ENCODE measurements at regions not wholly inside any gene's neighbourhood (a gene's known extent, or its start where the extent isn't known, plus 50 kb on each side); places are given as distances from the start of the nearest gene placed in this dataset.
"Not testable (repeated sequence)": the region's sequence is repeated elsewhere in the genome, so short reads cannot be mapped to it uniquely, and the experiment has no call there.

- not testable (repeated sequence) for H3K27ac Mint-ChIP-seq, H3K9me3 Mint-ChIP-seq, H3K4me3 Mint-ChIP-seq
Measured at GRCh38 chr15:20401058-20401457, 140.5 kb downstream of the GOLGA6L6 start.

DNA sequence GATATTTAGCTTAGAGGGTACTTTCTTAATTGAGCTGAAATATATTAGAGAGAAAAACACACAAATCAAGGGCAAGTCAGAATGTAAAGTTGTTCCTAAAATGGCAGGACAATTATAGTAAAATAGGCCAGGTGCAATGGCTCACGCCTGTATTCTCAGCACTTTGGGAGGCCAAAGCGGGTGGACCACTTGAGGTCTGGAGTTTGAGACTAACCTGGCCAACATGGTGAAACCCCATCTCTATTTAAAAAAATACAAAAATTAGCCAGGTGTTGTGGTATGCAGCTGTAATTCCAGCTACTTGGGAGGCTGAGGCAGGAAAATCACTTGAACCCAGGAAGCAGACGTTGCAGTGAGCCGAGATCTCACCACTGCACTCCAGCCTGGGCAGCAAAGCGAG lies 142.9 kb downstream of the GOLGA6L6 start:
- not testable (repeated sequence) for H3K4me1 Mint-ChIP-seq; H3K4me3 Mint-ChIP-seq; H3K36me3 Mint-ChIP-seq; H3K27ac Mint-ChIP-seq; H3K9me3 Mint-ChIP-seq; DNase-seq; H3K27me3 Mint-ChIP-seq (ENCODE audit: low read depth in 3 of 3)

More at GRCh38 chr15:20401058-20401457, 140.5 kb downstream of the GOLGA6L6 start:
- H3K36me3 Mint-ChIP-seq; DNase-seq; H3K27me3 Mint-ChIP-seq (ENCODE audit: low read depth in 3 of 3); H3K4me1 Mint-ChIP-seq: not testable (repeated sequence)

- DNase-seq; H3K9me3 Mint-ChIP-seq; H3K4me1 Mint-ChIP-seq; H3K27ac Mint-ChIP-seq; H3K27me3 Mint-ChIP-seq (ENCODE audit: low read depth in 3 of 3); H3K36me3 Mint-ChIP-seq; H3K4me3 Mint-ChIP-seq: not testable (repeated sequence)
Measured at GRCh38 chr15:20388161-20388560, 153.4 kb downstream of the GOLGA6L6 start.

DNA sequence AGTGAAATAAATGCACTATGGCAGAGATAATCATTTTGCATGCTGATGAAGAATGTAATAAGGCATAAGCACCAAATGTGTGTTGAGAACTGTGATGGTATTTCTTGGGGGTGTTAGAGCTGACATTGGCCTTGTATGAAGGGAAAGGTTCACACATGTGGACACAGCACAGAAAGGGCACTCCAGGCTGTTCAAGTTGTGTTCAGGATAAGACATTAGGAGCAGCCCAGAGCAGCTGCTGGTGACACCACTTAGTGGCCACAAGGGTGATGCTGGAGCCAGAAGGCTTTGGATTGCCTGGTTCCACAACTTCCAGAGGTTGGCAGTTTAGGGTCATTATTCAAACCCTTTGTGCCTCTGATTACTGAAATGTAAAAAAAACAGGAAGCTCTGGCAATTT lies 155.4 kb downstream of the GOLGA6L6 start:
- no peak overlapping the region for H3K27ac Mint-ChIP-seq
- no peak overlapping the region for H3K4me3 Mint-ChIP-seq
- H3K4me1 Mint-ChIP-seq = no peaks in the 10 kb centered on the region
- H3K36me3 Mint-ChIP-seq = no peaks in the 10 kb centered on the region
- no peak for DNase-seq
- no peaks in the 10 kb centered on the region for H3K27me3 Mint-ChIP-seq (ENCODE audit: low read depth in 3 of 3)
- H3K9me3 Mint-ChIP-seq = peaks cover 0 to 3% (median 0%) of the 10 kb centered on the region in 6 donors

DNA sequence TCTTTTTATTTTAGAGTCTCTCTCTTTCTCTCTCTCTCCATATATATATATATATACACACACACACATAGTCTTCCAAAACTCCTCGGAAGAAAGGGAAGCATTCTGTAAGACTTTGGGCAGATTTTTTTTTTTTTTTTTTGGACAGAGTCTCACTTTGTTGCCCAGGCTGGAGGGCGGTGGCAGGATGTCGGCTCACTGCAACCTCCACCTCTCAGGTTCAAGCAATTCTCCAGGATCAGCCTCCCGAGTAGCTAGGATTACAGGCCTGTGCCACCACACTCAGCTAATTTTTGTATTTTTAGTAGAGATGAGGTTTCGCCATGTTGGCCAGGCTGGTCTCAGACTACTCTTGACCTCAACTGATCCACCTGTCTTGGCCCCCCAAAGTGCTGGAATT lies 161.4 kb downstream of the GOLGA6L6 start:
- H3K4me3 Mint-ChIP-seq; H3K27ac Mint-ChIP-seq; DNase-seq; H3K27me3 Mint-ChIP-seq (ENCODE audit: low read depth in 3 of 3); H3K9me3 Mint-ChIP-seq; H3K4me1 Mint-ChIP-seq; H3K36me3 Mint-ChIP-seq: not testable (repeated sequence)

DNA sequence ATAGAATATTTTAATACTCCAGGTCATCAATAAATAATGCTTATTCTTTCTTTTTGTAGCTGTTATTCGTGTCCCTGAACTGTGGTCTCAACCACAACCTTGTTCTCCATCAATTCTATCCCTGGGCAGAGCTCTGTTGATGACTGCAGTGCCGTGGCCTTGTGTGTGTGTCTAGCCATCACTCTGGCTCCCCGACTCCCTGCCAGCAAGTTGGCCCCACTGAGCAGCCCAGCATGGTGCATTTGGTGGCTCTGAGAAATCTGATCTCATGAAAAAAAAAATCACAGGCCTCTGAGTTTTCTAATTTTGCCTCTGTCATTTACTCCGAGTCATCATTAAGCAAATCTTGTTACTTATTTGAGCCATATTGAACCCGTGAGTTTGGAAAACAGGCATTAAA lies 164.7 kb downstream of the GOLGA6L6 start:
- Mint-ChIP-seq H3K4me1 (no peaks in the 10 kb centered on the region), H3K4me3 (no peak overlapping the region), H3K27ac (no peak overlapping the region), H3K27me3 (ENCODE audit: low read depth in 3 of 3) (peaks cover 0 to 2% (median 0%) of the 10 kb centered on the region in 3 donors), H3K9me3 (no peaks in the 10 kb centered on the region), H3K36me3 (no peaks in the 10 kb centered on the region)
- DNase-seq = no peak

GRCh38 chr15:20372416-20372815 lies 169.2 kb downstream of the GOLGA6L6 start:
- H3K4me1 Mint-ChIP-seq; H3K9me3 Mint-ChIP-seq; H3K36me3 Mint-ChIP-seq; H3K27ac Mint-ChIP-seq; H3K4me3 Mint-ChIP-seq; H3K27me3 Mint-ChIP-seq (ENCODE audit: low read depth in 3 of 3); DNase-seq: not testable (repeated sequence)

- H3K9me3 Mint-ChIP-seq = no peaks in the 10 kb centered on the region
Measured at GRCh38 chr15:20369500-20369899, 172.1 kb downstream of the GOLGA6L6 start.

GRCh38 chr15:20368974-20369373 lies 172.6 kb downstream of the GOLGA6L6 start:
- no peak overlapping the region for H3K27ac Mint-ChIP-seq
- no peaks in the 10 kb centered on the region for H3K4me1 Mint-ChIP-seq
- H3K4me3 Mint-ChIP-seq = no peak overlapping the region
- no peaks in the 10 kb centered on the region for H3K36me3 Mint-ChIP-seq
- no peak for DNase-seq
- H3K27me3 Mint-ChIP-seq (ENCODE audit: low read depth in 3 of 3) = no peaks in the 10 kb centered on the region
- no peaks in the 10 kb centered on the region for H3K9me3 Mint-ChIP-seq

More at GRCh38 chr15:20369500-20369899, 172.1 kb downstream of the GOLGA6L6 start:
- DNase-seq = no peak
- Mint-ChIP-seq H3K4me3 (no peak overlapping the region), H3K4me1 (no peaks in the 10 kb centered on the region), H3K36me3 (no peaks in the 10 kb centered on the region), H3K27me3 (ENCODE audit: low read depth in 3 of 3) (no peaks in the 10 kb centered on the region), H3K27ac (no peak overlapping the region)

DNA sequence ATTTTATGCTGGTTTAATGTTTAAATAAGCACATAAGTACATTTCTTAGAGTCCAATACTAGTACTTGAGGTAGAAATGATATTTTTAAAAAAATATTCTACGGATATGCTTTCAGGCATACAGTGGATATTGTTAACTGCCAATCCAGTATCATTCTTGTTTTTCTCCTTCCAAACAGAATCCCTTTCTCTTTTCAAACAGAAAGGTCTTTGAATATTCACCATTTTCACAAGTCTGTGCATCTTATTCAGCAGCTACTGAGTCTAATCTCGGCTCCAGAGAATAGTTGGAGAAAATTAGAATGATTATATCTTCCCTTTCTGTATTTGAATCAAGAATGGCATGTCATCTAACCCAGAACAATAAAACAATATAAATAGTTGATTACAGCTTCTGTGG lies 174.5 kb downstream of the GOLGA6L6 start:
- H3K9me3 Mint-ChIP-seq = no peaks in the 10 kb centered on the region
- no peaks in the 10 kb centered on the region for H3K36me3 Mint-ChIP-seq
- DNase-seq = no peak
- H3K27me3 Mint-ChIP-seq (ENCODE audit: low read depth in 3 of 3) = no peaks in the 10 kb centered on the region
- no peaks in the 10 kb centered on the region for H3K4me1 Mint-ChIP-seq
- H3K4me3 Mint-ChIP-seq = no peak overlapping the region
- H3K27ac Mint-ChIP-seq = no peak overlapping the region

- not testable (repeated sequence) for H3K27me3 Mint-ChIP-seq (ENCODE audit: low read depth in 3 of 3); DNase-seq; H3K36me3 Mint-ChIP-seq; H3K4me1 Mint-ChIP-seq; H3K4me3 Mint-ChIP-seq; H3K9me3 Mint-ChIP-seq; H3K27ac Mint-ChIP-seq
Measured at GRCh38 chr15:20363591-20363990, 178.0 kb downstream of the GOLGA6L6 start.

GRCh38 chr15:20361091-20361490 lies 180.5 kb downstream of the GOLGA6L6 start:
- Mint-ChIP-seq H3K4me3 (no peak overlapping the region), H3K4me1 (peaks cover 6 to 8% of the 10 kb centered on the region in 2 donors), H3K27me3 (ENCODE audit: low read depth in 3 of 3) (peaks cover 0 to 3% (median 2%) of the 10 kb centered on the region in 3 donors), H3K36me3 (no peaks in the 10 kb centered on the region), H3K27ac (no peak overlapping the region), H3K9me3 (no peaks in the 10 kb centered on the region)
- DNase-seq = no peak

GRCh38 chr15:20358779-20359414 lies 182.7 kb downstream of the GOLGA6L6 start:
- peaks cover 0 to 4% (median 2%) of the 10 kb centered on the region in 3 donors for H3K27me3 Mint-ChIP-seq (ENCODE audit: low read depth in 3 of 3)
- no peaks in the 10 kb centered on the region for H3K36me3 Mint-ChIP-seq
- H3K4me3 Mint-ChIP-seq = no peak overlapping the region
- no peak overlapping the region for H3K27ac Mint-ChIP-seq
- DNase-seq = no peak
- no peaks in the 10 kb centered on the region for H3K9me3 Mint-ChIP-seq
- H3K4me1 Mint-ChIP-seq = peaks cover 8 to 11% of the 10 kb centered on the region in 2 donors

DNA sequence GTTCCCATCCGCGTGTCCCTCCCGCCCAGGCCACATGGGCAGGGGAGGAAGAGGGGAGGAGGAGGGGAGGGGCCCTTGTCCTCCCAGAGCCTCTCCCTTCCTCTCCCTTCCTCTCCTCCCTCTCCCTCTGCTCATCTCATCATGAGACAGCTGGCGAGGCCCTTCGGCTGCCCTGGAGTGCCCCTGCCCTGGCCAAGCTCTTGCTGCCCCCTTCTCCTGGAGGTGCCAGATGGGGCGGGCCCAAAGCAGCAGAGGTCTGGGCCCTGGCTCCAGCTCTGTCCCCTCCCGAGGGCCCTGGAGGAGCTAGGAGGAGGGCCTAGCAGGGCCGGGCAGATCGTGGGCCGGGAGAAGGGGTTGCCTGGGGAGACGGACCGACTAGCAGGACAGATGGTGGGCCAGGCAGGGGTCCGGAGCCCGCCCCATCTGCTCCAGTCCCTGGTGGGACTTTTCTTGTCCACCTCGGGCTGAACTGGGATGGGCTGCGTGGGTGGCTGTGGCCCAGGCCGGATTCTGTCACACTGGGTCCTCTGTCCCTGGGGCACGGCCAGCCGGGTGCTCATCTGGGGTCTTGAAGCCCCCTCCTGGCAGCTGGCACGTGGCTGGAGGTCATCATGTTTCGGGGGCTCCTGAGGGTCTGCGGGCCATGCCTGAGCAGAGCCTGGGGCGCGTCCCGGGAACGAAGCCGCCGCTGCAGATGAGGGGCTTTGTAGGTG lies 183.4 kb downstream of the GOLGA6L6 start:
- DNase-seq = no peak
- H3K27me3 Mint-ChIP-seq (ENCODE audit: low read depth in 3 of 3) = peaks cover 0 to 4% (median 2%) of the 10 kb centered on the region in 3 donors
- no peaks in the 10 kb centered on the region for H3K36me3 Mint-ChIP-seq
- H3K9me3 Mint-ChIP-seq = no peaks in the 10 kb centered on the region
- no peak overlapping the region for H3K27ac Mint-ChIP-seq
- no peak overlapping the region for H3K4me3 Mint-ChIP-seq
- H3K4me1 Mint-ChIP-seq = peaks cover 8 to 11% of the 10 kb centered on the region in 2 donors

Measured in immature natural killer cell (primary cell).